T-cell (primary cell): ENCODE measurements at regions not wholly inside any gene's neighbourhood (a gene's known extent, or its start where the extent isn't known, plus 50 kb on each side); places are given as distances from the start of the nearest gene placed in this dataset.

Source experiments
- ATAC-seq, 4 experiments: fragments of 200-7000 bp in 3 of 4; fragments of 150-1000 bp in 1 of 4; cut with Tn5 transposase; replicated peaks in 1 of 4; 1 replicate in 3 of 4; 2 replicates in 1 of 4; pipeline ENCODE4 v1.10.0; 2021; ENCODE audit warnings: moderate library complexity in 3 of 4, mild to moderate bottlenecking in 2 of 4, moderate number of reproducible peaks in 1 of 4
- CTCF ChIA-PET, 2 donors: fragments of 300-600 bp; sonication (Branson Sonifier 250); formaldehyde crosslinking; loops; one replicate each; lab custom pipeline; 2022; ENCODE audit warnings: antibody characterized with exemption in 2 of 2; lab: Charles Lee
- POLR2A ChIA-PET, 2 donors: fragments of 300-600 bp; sonication (Branson Sonifier 250); formaldehyde crosslinking; loops; one replicate each; lab custom pipeline; 2022; ENCODE audit warnings: antibody characterized with exemption in 2 of 2; lab: Charles Lee
- DNase-seq, 35 experiments: peaks; one replicate each; pipeline versions ENCODE4 v3.0.0 to v3.0.0-alpha.2; 2013 to 2023
- H3K27ac ChIP-seq: one replicate; pipeline ENCODE4 v1.5.1; 2013; ENCODE audit warnings: low read length
- H3K27me3 ChIP-seq, 2 experiments: replicated peaks in 1 of 2; 1 replicate in 1 of 2; 2 replicates in 1 of 2; pipeline versions ENCODE4 v1.6.1 to v1.7.0; 2013; ENCODE audit warnings: low read length in 1 of 2, mixed read lengths in 1 of 2; ENCODE audit not compliant: control insufficient read depth in 2 of 2, insufficient read depth in 2 of 2; ENCODE audit errors: extremely low read depth in 1 of 2
- H3K36me3 ChIP-seq, 2 donors: 1 replicate in 1 of 2; 2 replicates in 1 of 2; pipeline versions ENCODE4 v1.6.1 to v1.7.0; 2013; ENCODE audit warnings: low read length in 1 of 2; ENCODE audit not compliant: control insufficient read depth in 2 of 2, insufficient read depth in 1 of 2; ENCODE audit errors: extremely low read depth in 1 of 2
- H3K4me1 ChIP-seq, 2 experiments: 1 replicate in 1 of 2; 2 replicates in 1 of 2; pipeline versions ENCODE4 v1.6.1 to v1.7.0; 2013; ENCODE audit warnings: low read length in 2 of 2, mixed read lengths in 1 of 2; ENCODE audit not compliant: insufficient read depth in 2 of 2, control insufficient read depth in 1 of 2; ENCODE audit errors: extremely low read depth in 1 of 2
- H3K4me3 ChIP-seq, 2 donors: 1 replicate in 1 of 2; 2 replicates in 1 of 2; pipeline versions ENCODE4 v1.5.1 to v1.7.0; 2013; ENCODE audit warnings: mild to moderate bottlenecking in 2 of 2, low read length in 1 of 2, moderate library complexity in 1 of 2; ENCODE audit not compliant: control insufficient read depth in 1 of 2; ENCODE audit errors: extremely low read depth in 1 of 2
- H3K9me3 ChIP-seq: 2 replicates; pipeline ENCODE4 v1.7.0; 2013
- H3K27ac Mint-ChIP-seq, 2 donors: one replicate each; pipeline ENCODE4 v1.8.0; 2020 to 2021; ENCODE audit warnings: mild to moderate bottlenecking in 2 of 2, mixed read lengths in 2 of 2
- H3K27me3 Mint-ChIP-seq, 2 donors: one replicate each; pipeline ENCODE4 v1.8.0; 2021 to 2022; ENCODE audit warnings: mixed read lengths in 2 of 2
- H3K36me3 Mint-ChIP-seq: one replicate; pipeline ENCODE4 v1.8.0; 2021; ENCODE audit warnings: mixed read lengths
- H3K4me1 Mint-ChIP-seq, 3 donors: one replicate each; pipeline ENCODE4 v1.8.0; 2020 to 2022; ENCODE audit warnings: mixed read lengths in 3 of 3, mild to moderate bottlenecking in 1 of 3
- H3K4me3 Mint-ChIP-seq, 3 donors: one replicate each; pipeline ENCODE4 v1.8.0; 2020 to 2022; ENCODE audit warnings: mild to moderate bottlenecking in 3 of 3, mixed read lengths in 3 of 3, moderate library complexity in 3 of 3
- H3K9me3 Mint-ChIP-seq, 3 donors: one replicate each; pipeline ENCODE4 v1.8.0; 2020 to 2022; ENCODE audit warnings: mixed read lengths in 3 of 3
- WGBS: methylation state at CpG from one replicate; pipeline ENCODE4 v1.1.5; 2013; ENCODE audit warnings: missing lambda C conversion rate; ENCODE audit not compliant: insufficient coverage; 5-methylcytosine and 5-hydroxymethylcytosine counted together

DNA sequence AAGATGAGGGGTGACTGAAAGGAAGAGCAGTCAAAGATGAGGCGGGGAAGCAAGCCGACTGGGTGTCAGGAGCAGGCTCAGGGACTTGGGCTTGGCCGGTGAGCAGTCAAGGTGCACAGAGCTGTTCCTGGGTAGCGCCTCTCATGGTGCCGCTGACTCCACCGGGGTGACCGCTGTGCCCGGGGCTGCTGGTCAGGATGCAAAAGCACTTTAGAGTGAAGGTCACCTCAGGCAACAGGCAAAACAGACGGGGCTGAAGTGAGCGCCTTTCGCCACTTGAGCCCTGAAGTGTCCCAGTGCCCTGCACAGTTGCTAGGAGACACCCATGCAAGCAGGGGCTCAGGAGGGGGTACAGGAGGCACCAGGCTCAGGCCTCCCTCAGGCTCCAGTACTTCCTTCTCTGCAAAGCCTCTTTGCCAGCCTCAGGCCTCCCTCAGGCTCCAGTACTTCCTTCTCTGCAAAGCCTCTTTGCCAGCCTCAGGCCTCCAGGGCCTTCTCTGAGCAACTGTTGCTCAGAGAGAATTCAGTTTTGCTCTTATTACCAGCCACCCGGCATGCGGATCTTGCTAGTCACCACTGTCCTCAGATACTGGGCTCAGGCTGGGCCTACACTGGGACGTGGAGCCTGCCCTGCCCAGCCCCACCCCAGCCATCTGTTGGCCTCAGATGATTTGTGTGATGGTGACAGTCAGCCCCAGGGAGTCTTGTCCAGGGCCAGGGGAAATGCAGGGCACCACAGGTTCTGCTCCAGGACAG is 99.7 kb upstream of the IRF2BP2 start:
- DNase-seq (no peak), ATAC-seq (peak in 1 of 4 experiments; percentile 27)
- Histone ChIP-seq H3K4me3 (no peak overlapping the region), H3K36me3 (no peaks in the 10 kb centered on the region), H3K27ac (no peak overlapping the region), H3K4me1 (peaks cover 2% of the 10 kb centered on the region in 2 experiments), H3K9me3 (no peaks in the 10 kb centered on the region), H3K27me3 (no peaks in the 10 kb centered on the region)
- Mint-ChIP-seq H3K4me1 (peaks cover 12 to 18% (median 18%) of the 10 kb centered on the region in 3 donors), H3K36me3 (no peaks in the 10 kb centered on the region), H3K27ac (no peak overlapping the region), H3K9me3 (no peaks in the 10 kb centered on the region), H3K4me3 (no peak overlapping the region), H3K27me3 (no peaks in the 10 kb centered on the region)
- CTCF ChIA-PET = no interaction called here
- POLR2A ChIA-PET = no interaction called here
- WGBS = 95% methylated on average over 14 of the region's 14 CpGs

DNA sequence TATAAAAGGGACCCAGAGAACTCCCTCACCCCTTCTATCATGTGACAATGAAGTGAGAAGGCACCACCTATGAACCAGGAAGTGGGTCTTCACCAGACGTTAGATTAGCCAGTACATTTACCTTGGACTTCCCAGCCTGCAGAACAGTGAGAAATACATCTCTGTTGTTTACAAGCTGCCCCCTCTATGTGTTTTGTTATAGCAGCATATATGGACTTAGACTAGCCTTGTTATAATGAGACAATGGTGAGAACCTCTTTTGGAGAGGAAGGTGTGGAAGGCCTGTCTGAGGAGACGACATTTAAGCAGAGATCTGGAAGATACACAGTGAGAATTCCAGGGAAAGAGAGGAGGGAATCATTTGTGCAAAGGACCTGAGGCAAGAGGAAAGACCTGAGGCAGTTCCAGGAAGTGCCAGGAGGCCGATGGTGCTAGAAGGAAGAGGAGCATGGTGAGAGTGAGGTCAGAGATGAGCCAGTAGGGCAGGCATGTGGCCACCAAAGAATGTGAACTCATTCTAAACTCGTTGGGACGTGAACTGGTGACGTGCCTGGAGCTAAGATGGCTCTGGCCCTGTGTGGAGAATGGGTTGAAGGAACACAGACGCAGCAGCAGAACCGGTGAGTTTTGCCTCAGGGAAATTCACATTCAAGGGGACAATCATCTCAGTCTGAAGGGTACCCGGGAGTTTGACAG is 98.9 kb upstream of the IRF2BP2 start:
- H3K36me3 ChIP-seq = no peaks in the 10 kb centered on the region
- peaks cover 12 to 18% (median 18%) of the 10 kb centered on the region in 3 donors for H3K4me1 Mint-ChIP-seq
- POLR2A ChIA-PET = no interaction called here
- no peaks in the 10 kb centered on the region for H3K9me3 ChIP-seq
- H3K9me3 Mint-ChIP-seq = no peaks in the 10 kb centered on the region
- no peaks in the 10 kb centered on the region for H3K36me3 Mint-ChIP-seq
- no peaks in the 10 kb centered on the region for H3K27me3 ChIP-seq
- peak overlapping the region in 1 of 2 donors; percentile 20 for H3K27ac Mint-ChIP-seq
- CTCF ChIA-PET = no interaction called here
- ATAC-seq = no peak
- no peak for DNase-seq
- no peak overlapping the region for H3K27ac ChIP-seq
- H3K27me3 Mint-ChIP-seq = no peaks in the 10 kb centered on the region
- no peak overlapping the region for H3K4me3 ChIP-seq
- H3K4me3 Mint-ChIP-seq = no peak overlapping the region
- peaks cover 2% of the 10 kb centered on the region in 2 experiments for H3K4me1 ChIP-seq
- 96% methylated on average over 8 of the region's 9 CpGs for WGBS

DNA sequence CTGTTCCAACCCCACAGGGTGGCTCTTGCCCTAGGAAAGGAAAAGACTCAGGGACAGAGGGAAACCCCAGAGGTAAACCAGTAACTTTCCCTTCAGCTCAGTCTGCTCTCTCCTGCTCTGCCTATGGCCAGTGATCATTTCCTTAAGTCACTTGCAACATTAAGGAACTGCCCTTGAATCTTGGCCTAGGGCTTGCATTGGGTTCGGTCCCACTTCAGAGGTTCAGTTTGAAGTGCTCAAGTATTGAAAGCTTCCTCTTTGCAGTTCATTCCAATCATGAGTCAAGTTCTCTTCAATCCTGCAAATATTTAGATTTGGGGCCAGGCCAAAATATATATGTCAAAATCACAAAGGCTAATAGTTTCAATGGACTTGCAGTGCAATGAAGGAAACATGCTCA is 97.7 kb upstream of the IRF2BP2 start:
- Histone ChIP-seq H3K36me3 (no peaks in the 10 kb centered on the region), H3K27ac (no peak overlapping the region), H3K4me1 (peaks cover 2% of the 10 kb centered on the region in 2 experiments), H3K9me3 (no peaks in the 10 kb centered on the region), H3K27me3 (no peaks in the 10 kb centered on the region), H3K4me3 (no peak overlapping the region)
- Mint-ChIP-seq H3K4me3 (no peak overlapping the region), H3K36me3 (no peaks in the 10 kb centered on the region), H3K27me3 (no peaks in the 10 kb centered on the region), H3K4me1 (peaks cover 12 to 18% (median 13%) of the 10 kb centered on the region in 3 donors), H3K27ac (no peak overlapping the region), H3K9me3 (no peaks in the 10 kb centered on the region)
- WGBS = 88% methylated on average over 1 of the region's 1 CpG
- CTCF ChIA-PET = no interaction called here
- POLR2A ChIA-PET = interaction anchor here in 1 of 2 donors (0.6 kb wide), 1 partner anchor 327 kb away, joined by 4 read pairs; no protein-coding TSS in a partner anchor
- ATAC-seq (no peak), DNase-seq (no peak)

DNA sequence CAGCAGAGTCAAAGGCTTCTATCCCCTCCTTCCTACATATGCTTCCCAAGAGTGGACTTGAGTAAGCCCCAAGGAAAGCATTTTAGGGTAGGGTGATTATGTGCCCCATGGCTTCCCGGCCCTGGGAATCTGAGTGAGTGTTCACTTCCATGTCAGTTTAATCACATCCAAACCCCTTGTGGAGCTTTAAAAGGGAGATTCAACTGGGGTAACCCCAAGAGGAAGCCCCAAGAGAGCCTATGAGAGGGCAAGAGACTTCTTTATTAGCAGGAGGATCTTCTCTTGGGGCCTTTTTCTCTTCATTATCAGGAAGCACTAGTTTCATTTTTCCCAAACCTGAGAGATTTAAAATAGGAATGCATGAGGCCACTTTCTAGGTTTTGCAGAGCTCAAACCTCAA is 97.0 kb upstream of the IRF2BP2 start:
- Histone ChIP-seq H3K9me3 (no peaks in the 10 kb centered on the region), H3K27ac (no peak overlapping the region), H3K4me1 (peaks cover 2% of the 10 kb centered on the region in 2 experiments), H3K4me3 (no peak overlapping the region), H3K36me3 (no peaks in the 10 kb centered on the region), H3K27me3 (no peaks in the 10 kb centered on the region)
- Mint-ChIP-seq H3K4me3 (no peak overlapping the region), H3K36me3 (no peaks in the 10 kb centered on the region), H3K4me1 (peaks cover 12 to 18% (median 12%) of the 10 kb centered on the region in 3 donors), H3K27me3 (no peaks in the 10 kb centered on the region), H3K27ac (no peak overlapping the region), H3K9me3 (no peaks in the 10 kb centered on the region)
- no CpG with 5 or more reads among the region's 1 CpG for WGBS
- no peak for DNase-seq
- ChIA-PET CTCF (no interaction called here), POLR2A (no interaction called here)
- no peak for ATAC-seq

DNA sequence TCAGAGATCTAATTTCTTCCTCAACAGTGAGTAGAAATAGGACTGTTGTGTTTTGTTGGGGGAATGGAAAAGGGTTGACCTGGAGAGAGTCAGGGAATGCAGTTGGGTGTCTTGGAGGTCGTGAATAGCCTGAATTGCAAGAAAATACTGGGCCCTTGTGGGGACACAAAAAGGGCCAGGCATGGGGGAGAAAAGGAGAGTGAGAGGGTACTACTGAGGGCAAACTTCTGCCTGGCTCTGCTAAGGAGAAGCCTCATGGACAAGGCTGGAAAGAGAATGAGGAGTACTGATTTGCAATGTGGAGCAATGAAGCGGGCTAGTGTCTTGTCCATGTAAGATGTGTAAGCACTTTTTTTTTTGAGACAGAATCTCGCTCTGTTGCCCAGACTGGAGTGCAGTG is 96.2 kb upstream of the IRF2BP2 start:
- H3K27me3 ChIP-seq = no peaks in the 10 kb centered on the region
- no peak overlapping the region for H3K27ac ChIP-seq
- no peak overlapping the region for H3K4me3 Mint-ChIP-seq
- no peak overlapping the region for H3K4me3 ChIP-seq
- POLR2A ChIA-PET = no interaction called here
- H3K4me1 ChIP-seq = peaks cover 2% of the 10 kb centered on the region in 2 experiments
- no peaks in the 10 kb centered on the region for H3K9me3 ChIP-seq
- peaks cover 12 to 18% (median 12%) of the 10 kb centered on the region in 3 donors for H3K4me1 Mint-ChIP-seq
- no peak overlapping the region for H3K27ac Mint-ChIP-seq
- DNase-seq (no peak), ATAC-seq (no peak)
- CTCF ChIA-PET = no interaction called here
- no peaks in the 10 kb centered on the region for H3K36me3 ChIP-seq
- 75% methylated on average over 1 of the region's 3 CpGs for WGBS
- H3K27me3 Mint-ChIP-seq = no peaks in the 10 kb centered on the region
- no peaks in the 10 kb centered on the region for H3K36me3 Mint-ChIP-seq
- H3K9me3 Mint-ChIP-seq = no peaks in the 10 kb centered on the region

DNA sequence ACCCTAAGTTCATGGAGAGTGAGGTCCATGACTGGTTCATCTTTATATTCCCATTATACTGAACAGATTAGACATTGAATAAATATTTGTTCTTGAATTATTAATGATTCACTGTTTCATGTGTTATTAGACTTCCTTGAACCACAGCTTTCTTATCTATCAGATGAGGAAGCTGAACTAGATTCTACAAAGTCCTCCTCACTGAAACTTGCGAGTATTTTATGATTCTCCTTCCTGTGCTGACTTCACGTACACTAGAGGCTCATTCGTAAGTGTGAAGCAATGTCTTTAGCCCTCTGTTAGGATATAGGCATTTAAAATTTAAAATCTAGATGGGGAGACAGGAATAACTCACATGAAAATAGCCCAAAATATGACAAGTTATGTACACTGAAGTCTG is 95.6 kb upstream of the IRF2BP2 start:
- H3K9me3 Mint-ChIP-seq = no peaks in the 10 kb centered on the region
- no peak overlapping the region for H3K27ac ChIP-seq
- no peak overlapping the region for H3K27ac Mint-ChIP-seq
- CTCF ChIA-PET = no interaction called here
- no peaks in the 10 kb centered on the region for H3K27me3 Mint-ChIP-seq
- no CpG with 5 or more reads among the region's 3 CpGs for WGBS
- no peak overlapping the region for H3K4me3 Mint-ChIP-seq
- no peaks in the 10 kb centered on the region for H3K9me3 ChIP-seq
- H3K4me3 ChIP-seq = no peak overlapping the region
- POLR2A ChIA-PET = interaction anchor here in 1 of 2 donors (0.8 kb wide), 1 partner anchor 18 kb away, joined by 4 read pairs; no protein-coding TSS in a partner anchor
- H3K4me1 ChIP-seq = peaks cover 2% of the 10 kb centered on the region in 2 experiments
- no peak for DNase-seq
- H3K36me3 ChIP-seq = no peaks in the 10 kb centered on the region
- H3K36me3 Mint-ChIP-seq = no peaks in the 10 kb centered on the region
- H3K4me1 Mint-ChIP-seq = peaks cover 12 to 18% (median 12%) of the 10 kb centered on the region in 3 donors
- peak in 1 of 4 experiments; percentile 38 for ATAC-seq
- H3K27me3 ChIP-seq = no peaks in the 10 kb centered on the region
